Esophagus mucosa (tissue), 1 donor: ENCODE measurements at regions not wholly inside any gene's neighbourhood (a gene's known extent, or its start where the extent isn't known, plus 50 kb on each side); places are given as distances from the start of the nearest gene placed in this dataset.
"Not testable (repeated sequence)": the region's sequence is repeated elsewhere in the genome, so short reads cannot be mapped to it uniquely, and the experiment has no call there.

ENCODE experiments used
- ATAC-seq: fragments of 200-7000 bp; cut with Tn5 transposase; one replicate; pipeline ENCODE4 v1.9.1; 2020
- donor health status: DM: yes; HTN: yes; CAD: no.

DNA sequence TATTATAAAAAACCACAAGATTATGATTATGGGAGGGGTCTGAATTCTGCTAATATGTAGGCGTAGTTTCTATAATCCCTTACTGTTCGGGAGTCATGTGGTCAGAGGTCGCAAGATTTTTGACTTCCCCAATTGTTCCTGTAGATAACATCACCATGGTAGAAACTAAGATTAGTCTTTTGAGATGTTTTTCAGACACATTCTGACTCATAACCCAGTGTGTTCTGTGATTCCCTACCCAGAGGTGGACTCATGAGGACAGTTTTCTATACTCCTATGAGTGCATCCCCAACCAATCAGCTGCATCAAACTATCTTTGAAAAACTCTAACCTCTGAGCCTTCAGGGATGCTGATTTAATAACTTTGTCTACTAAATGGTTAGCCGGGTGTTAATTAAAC is 175.5 kb downstream of the RFPL4B start:
- no peak for ATAC-seq

DNA sequence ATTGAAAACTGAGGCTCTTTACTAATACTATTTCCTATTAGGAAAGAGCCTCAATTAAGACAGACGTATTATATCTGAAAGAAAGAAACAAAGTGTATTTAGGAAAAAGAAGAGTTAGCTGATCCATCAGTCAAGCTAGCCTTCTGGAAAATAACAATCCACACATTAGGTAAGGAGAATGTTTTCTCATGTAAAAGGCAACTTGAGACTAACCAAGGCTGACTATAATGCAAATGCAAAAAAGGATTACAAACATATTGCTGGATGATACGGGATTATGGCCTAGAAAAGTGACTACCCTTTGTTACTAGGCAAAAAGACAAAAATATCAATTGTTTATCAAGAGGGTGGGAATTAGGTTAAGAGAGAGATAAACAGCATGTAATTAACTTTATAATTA is 176.9 kb downstream of the RFPL4B start:
- ATAC-seq = no peak

DNA sequence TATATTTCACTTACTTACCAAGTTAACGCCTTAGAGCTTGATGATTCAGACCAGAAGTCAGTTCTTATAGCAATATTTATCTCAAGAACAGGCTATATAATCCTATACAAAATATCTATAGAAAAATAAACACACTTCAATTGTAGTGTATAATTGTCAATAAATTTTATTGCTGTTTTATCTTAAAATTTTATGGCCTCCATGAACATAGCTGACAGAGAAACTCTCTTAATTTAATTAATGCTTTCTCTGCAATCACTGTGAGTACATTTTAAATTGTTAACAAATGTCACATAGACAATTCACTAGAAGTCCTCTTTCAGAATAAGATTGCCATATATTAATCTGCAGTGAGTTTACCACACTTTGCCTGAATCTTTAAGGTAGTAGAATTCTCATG is 178.6 kb downstream of the RFPL4B start:
- no peak for ATAC-seq

DNA sequence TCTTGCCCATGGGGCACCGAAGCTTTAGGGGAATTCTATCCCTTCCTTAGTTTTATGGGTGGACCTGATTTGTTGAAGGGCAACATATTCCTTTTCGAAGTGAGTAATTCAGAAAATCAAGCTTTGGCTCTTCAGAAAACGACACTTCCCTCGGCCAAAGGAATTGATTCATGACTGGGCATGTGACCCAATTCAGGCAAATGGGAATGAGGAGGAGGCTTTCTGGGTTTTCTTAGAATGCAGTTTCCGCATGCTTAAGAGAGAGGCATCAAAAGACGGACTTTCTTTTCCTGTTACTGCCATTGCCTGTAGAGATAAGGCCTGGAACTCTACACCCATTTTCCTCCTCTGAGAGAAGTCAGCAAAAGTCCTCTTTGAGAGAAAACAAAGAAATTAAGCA is 179.5 kb downstream of the RFPL4B start:
- no peak for ATAC-seq

DNA sequence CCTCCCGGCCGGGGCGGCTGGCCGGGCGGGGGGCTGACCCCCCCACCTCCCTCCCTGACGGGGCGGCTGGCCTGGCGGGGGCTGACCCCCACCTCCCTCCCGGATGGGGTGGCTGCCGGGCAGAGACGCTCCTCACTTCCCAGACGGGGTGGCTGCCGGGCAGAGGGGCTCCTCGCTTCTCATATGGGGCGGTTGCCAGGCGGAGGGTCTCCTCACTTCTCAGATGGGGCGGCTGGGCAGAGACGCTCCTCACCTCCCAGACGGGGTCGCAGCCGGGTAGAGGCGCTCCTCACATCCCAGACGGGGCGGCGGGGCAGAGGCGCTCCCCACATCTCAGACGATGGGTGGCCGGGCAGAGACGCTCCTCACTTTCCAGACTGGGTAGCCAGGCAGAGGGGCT is 181.2 kb downstream of the RFPL4B start:
- not testable (repeated sequence) for ATAC-seq

DNA sequence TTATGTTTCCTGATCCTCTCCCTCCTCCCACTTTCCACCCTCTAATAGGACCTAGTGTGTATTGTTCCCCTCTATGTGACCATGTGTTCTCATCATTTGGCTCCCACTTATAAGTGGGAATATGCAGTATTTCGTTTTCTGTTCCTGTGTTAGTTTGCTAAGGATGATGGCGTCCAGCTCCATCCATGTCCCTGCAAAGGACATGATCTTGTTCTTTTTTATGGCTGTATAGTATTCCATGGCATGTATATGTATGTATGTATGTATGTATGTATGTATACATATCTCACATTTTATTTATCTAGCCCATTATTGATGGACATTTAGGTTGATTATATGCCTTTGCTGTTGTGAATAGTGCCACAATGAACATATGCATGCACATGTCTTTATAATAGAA is 188.7 kb downstream of the RFPL4B start:
- ATAC-seq = no peak

DNA sequence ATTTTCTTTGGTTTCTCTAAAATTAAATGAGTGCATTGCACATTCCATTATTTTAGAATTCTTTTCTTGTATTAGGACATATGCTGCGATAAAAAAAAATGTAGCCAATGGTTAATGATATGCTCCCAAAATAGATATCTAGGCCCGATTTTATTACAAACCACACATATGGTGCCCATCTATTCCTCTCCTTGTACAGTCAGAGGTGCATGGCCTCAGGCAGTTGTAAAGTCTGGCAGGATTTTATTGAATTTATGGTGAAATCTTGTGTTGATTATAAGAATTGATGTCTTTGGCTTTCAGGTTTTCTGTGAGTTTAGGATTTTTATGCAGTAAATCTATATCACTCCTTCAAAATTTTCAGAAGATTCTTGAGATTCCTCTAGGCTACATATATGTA is 192.2 kb downstream of the RFPL4B start:
- ATAC-seq = no peak

DNA sequence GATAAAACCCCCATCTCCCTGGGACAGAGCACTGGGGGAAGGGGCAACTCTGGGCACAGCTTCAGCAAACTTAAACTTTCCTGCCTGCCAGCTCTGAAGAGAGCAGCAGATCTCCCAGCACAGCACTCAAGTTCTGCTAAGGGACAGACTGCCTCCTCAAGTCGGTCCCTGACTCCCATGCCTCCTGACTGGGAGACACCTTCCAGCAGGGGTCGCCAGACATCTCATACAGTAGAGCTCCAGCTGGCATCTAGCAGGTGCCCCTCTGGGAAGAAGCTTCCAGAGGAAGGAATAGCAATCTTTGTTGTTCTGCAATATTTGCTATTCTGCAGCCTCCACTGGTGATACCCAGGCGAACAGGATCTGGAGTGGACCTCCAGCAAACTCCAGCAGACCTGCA is 194.7 kb downstream of the RFPL4B start:
- not testable (repeated sequence) for ATAC-seq

DNA sequence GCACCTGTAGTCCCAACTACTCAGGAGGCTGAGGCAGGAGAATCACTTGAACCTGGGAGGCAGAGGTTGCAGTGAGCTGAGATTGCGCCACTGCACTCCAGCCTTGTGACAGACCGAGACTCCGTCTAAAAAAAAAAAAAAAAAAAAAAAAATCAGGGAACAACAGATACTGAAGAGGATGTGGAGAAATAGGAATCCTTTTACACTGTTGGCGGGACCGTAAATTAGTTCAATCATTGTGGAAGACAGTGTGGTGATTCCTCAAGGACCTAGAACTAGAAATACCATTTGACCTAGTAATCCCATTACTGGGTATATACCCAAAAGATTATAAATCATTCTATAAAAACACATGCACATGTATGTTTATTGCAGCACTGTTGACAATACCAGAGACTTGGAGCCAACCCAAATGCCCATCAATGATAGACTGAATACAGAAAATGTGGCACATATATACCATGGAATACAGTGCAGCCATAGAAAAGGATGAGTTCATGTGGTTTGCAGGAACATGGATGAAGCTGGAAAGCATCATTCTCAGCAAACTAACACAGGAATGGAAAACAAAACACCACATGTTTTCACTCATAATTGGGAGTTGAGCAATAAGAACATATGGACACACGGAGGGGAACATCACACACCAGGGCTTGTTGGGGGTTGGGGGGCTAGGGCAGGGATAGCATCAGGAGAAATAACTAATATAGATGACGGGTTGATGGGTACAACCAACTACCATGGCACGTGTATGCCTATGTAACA is 200.4 kb downstream of the RFPL4B start:
- not testable (repeated sequence) for ATAC-seq

DNA sequence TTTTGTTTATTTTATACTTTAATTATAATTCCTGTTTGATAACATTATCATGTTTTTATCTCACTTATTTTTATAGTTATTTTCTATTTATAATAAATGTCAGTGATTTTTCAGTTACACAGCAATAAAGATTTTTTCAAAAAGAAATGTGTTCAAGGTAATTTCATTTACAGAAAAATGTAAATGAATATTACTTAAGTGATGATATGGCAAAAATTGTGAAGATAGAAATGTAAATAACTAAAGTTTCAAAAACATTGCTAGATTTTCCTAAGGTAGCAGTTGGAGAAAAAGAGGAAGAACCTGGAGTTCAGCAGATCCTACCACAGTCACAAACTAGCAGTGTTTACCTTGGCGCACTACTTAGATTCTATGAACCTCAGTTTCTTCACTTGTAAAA is 202.6 kb downstream of the RFPL4B start:
- ATAC-seq = no peak

DNA sequence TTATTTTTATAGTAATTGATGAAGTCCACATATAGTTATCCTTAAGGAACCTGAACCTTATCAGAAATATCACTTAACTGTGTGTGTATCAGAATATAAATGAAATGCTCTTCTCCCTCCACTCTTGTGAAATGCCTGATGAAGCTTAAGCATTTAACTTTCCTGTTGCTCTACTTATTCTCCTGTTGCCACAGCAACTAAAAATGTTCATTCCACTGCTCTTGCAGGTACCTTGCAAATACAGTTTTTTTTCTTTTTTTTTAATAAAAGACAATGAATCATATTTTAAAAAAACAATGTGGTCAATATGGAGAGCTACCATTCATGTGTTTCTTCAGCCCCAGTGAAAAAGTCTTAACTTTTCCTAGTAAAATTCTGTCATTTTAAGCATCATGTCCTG is 210.3 kb downstream of the RFPL4B start:
- no peak for ATAC-seq

DNA sequence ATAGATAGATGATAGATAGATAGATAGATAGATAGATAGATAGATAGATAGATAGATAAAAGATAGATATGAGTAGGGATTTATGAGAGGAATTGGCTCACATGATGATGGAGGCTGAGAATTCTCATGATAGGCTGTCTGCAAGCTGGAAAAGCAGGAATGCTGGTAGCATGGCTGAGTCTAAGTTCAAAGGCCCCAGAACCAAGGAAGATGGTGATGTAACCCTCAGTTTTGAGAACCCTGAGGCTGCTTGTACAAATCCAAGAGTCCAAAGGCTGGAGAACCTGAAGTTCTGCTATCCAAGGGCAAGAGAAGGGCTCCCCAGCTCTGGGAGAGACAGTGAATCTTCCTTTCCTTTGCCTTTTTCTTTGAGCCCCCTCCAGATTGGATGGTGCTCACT is 210.8 kb downstream of the RFPL4B start:
- no peak for ATAC-seq

DNA sequence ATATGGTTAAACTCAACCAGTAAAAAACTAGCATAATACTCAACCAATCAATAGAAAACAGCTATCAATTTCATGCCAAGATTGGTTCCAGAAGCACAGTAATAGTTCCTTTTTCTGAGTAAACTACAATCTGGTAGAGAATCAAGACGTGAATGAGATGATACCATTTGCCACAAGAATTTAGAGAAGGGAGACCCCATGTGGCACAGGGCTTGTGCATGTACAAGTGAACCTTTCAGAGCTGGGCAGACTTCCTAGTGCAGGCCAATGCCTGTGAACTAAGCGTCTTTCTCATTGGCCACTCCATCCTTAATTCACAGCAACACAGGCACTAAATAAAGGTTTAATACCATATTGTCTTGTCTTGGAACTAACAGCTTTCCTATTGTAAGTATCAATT is 213.5 kb downstream of the RFPL4B start:
- ATAC-seq = no peak

DNA sequence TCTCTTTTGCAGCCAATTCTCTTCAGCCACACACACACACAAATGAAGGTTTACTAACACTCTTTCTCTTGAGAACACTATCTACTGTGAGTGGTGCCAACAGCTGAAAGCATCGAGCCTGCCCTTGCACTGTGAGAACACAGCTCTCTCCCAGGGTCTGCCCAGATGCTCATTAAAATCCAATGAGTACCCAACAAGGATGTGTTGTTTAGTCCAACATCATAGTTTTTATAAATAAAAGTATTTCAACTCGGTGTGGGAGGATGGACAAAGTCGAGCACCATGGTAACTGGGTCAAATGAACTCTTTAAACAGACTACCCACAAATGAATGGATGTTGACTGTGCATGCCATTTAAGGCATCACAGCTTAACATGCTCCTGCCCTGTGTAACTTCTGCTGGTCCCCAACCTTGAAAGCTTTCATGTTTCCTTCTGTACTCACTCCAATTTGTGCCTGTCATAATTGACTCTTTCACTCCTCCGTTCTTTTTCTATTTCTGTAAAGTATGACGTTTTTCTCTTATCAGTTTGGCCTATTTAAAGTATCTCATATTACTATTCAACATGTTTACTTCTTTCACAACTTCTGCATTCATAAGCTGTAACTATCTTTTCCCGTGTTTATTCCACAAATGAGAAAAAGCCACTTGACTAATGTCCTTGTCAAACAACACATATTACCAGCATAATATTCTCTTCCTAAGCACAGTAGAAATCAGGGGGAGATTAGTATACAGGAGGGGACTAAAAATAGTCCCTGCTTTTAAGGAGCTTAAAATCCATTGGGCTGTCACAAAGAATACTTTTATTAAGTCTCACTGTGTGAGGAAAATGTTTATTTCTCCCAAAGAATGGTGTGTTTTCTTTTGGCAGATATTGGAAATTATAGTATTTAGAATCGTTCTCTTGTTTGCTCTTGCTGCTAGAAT is 215.4 kb downstream of the RFPL4B start:
- ATAC-seq = no peak

DNA sequence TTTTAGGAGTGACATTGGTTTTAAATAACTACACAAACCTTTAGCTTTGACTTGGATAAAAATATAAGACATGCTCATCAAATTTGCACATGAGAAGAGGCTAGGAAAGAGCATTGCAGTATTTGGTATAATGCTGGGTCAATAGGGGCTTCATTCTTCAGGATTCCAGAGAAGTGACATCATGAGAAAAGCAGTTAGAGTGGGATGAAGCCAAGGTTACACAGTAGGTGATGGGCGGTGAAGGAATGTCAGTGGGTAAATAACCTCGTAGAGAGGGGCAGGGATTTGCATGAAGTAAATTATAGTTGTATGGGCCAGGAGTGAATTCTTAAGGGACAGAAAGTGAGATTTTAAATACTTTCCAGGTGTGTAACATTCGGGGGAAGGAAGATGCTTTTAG is 216.2 kb downstream of the RFPL4B start:
- ATAC-seq = no peak

DNA sequence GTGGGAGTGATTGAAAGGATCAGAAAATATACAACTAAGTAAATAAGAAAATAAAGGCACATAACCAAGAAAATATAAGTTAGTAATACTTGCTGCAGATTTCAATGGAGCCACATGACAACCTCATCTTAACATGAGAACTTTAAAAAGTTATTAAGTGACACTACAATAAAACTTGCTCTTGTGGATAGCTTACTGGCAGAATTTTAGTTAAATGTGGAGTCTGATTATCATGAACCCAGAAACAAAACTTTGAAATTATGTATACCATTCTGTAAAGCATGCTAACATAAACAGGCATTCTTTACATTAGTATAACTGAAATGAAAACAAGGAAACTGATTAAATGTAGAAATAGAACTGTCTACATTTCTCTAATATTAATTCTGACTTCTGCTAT is 220.9 kb downstream of the RFPL4B start:
- ATAC-seq = no peak

DNA sequence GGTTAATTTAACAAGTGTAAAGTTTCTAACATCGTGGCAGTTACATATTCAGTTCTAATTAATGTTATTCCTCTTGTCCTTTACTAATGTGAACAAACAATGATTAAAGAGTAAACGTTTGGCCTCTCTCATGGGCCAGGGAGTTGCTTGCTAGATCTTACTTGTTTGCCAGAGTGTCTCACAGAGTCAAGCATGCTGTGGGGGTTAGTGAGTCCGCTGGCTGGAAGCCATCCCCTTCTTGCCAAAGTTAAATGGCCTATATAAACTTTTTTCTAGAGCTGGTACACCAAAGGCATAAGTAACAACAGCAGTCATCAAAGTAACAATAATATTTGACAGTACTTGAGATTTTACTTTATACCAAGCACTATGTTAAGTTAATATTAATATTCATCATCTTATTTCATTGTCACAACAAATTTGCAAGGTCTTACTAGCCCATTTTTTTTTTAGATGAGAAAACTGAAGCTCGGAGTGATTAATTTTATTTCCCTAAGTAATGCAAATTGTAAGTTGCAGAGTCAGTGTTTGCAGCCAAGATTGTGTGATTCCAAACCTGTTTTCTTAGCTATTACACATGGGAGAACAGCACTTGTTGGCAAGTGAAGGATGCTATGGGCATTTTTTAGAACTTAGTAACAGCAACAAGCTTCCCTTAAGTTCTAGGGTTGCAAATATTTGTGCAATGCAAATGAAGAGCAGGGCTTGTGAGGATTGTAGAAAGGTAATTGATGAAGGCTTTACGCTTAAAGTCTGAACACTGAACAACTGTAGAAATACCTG is 224.5 kb downstream of the RFPL4B start:
- ATAC-seq = no peak

DNA sequence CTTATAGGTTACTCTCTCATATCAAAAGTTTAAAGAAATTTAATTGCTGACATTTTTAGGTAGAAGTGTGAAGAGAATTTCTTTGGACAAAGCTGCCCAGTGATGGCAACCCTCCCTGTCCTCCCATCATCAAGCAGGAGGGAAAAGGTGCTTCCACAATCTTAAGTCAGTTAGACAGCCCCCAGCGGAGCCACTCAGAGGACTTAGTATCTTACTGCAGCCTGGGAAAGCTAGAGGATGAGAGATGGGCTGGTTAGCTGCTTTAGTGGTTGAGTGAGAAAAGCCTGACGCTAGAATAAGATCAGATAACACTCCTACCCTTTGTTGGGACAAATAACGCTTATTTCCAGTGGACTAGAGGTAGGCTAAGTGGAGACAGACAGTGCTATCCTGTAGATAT is 227.1 kb downstream of the RFPL4B start:
- no peak for ATAC-seq

DNA sequence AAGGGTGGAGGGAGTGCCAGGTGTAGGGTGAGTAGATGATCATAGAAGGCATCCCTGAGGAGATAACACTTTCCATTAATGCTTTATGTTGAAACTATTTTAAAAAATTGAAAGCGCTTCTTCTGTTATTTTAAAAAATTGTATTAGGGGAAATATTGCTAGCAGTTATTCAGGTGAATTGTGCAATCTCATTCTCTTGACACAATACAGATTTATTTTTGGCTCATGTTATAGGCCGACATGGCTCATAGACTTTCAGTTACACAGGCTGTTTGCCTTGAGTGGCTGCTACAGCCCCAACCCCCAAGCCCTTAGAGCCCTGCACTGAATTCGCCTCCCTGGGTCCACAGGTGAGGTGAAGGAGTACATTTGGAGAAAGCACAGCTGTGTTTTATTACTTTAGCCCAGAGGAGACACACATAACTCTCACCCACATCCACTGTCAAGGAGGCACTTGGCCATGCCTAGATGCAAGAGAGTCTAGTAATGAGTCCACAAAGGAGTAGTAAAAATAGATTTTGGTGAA is 228.2 kb downstream of the RFPL4B start:
- ATAC-seq = no peak

DNA sequence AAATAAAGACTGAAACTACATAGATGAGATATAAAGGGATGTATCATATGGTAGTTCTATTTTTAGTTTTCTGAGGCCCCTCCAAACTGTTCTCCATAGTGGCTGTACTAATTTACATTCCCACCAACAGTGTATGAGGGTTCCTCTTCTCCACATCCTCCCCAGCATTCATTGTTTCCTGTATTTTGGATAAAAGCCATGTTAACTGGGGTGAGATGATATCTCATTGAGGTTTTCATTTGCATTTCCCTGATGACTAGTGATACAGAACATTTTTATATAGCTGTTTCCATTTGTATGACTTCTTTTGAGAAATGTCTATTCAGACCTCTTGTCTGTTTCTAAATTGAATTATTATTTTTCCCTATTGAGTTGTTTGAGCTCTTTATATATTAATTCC is 229.3 kb downstream of the RFPL4B start:
- no peak for ATAC-seq

DNA sequence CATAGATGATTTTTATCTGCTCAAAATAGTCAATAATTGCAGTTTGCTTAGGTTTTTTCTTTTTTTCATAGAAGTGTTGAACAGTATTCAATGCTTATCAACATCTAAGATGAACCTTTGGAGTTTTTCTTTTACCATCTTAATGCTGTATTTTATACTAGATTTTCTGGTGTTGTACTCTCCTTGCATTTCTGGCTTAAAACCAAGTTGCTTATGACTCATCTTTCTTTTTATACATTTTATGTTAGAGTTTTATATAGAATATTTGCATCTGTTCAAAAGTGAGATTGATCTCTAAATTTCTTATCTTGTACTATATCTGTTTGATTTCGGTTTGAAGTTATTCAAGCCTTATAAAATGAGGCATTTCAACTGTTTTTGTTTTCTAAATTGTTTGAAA is 232.5 kb downstream of the RFPL4B start:
- ATAC-seq = no peak

DNA sequence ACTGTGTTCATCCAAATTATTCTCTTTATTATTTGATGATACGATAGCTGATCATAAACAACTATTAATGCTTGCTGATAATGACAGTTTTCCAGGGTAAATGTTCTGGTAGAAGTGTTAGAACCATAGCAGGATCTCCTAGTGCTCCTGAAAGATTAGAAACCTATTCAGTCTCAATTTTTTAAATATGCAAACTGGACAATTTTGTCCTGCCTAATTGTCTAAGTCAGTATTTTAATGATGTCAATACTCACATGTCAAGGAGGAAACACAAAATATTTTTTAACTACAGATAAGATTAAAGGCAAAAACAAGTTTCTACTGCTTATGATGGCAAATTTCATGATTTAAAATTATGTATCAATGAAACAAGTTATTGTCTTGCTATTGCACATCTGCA is 233.9 kb downstream of the RFPL4B start:
- no peak for ATAC-seq

DNA sequence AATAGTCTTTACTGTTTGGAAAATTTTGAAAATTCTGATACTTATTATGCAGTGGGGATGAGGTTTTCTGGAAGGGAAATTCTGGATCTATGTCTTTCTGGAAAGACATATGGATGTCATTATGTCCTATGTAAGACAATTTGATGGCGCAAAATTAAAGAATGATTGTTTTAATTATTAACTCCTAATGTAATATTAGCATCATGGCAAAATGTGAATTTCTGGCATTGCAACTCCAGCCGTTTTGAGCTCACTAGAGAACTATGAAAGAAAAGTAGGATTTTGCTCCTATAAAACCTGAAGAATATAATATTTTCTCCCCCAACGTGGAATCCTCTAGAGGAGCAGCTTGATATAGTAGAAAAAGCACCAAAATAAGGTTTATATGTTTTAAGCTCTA is 243.2 kb downstream of the RFPL4B start:
- no peak for ATAC-seq
